OCI-LY7 (cell line): ENCODE measurements at regions not wholly inside any gene's neighbourhood (a gene's known extent, or its start where the extent isn't known, plus 50 kb on each side); places are given as distances from the start of the nearest gene placed in this dataset.
A peak's percentile ranks its signal among the peaks of the same experiment; 100 is the strongest.

Experiments used
- BruUV-seq: library from RNA; stranded (reverse); fragments of 400-500 nt; replicated peaks from 2 replicates; lab custom pipeline; 2021; lab: Mats Ljungman, UMichigan
- CTCF ChIA-PET: fragments of 300-600 bp; sonication (Branson Sonifier 250); formaldehyde crosslinking; loops from one replicate; lab custom pipeline; 2022; ENCODE audit warnings: antibody characterized with exemption; ENCODE audit not compliant: unreplicated experiment; lab: Charles Lee
- POLR2A ChIA-PET: fragments of 300-600 bp; sonication (Branson Sonifier 250); formaldehyde crosslinking; loops from one replicate; lab custom pipeline; 2022; ENCODE audit warnings: antibody characterized with exemption; lab: Charles Lee
- DNase-seq: peaks from one replicate; pipeline ENCODE4 v3.0.0-alpha.2; 2015; ENCODE audit warnings: low spot score
- H2AFZ ChIP-seq: fragments of 200-600 bp; sonication (generic), shearing (Covaris generic); 2 replicates; pipeline ENCODE4 v1.6.1; 2014; ENCODE audit warnings: mild to moderate bottlenecking, antibody characterized with exemption, low read length, moderate library complexity
- H3K27ac ChIP-seq: fragments of 200-600 bp; sonication (generic); 2 replicates; pipeline ENCODE4 v1.5.1; 2014; ENCODE audit warnings: mixed run types, low read depth, mild to moderate bottlenecking, moderate library complexity, low read length, inconsistent platforms; ENCODE audit not compliant: poor library complexity, severe bottlenecking
- H3K36me3 ChIP-seq: fragments of 200-600 bp; sonication (generic); 2 replicates; pipeline ENCODE4 v1.6.1; 2014; ENCODE audit warnings: mild to moderate bottlenecking, antibody characterized with exemption, low read length, moderate library complexity, mixed read lengths; ENCODE audit not compliant: insufficient read depth
- H3K4me1 ChIP-seq: fragments of 200-600 bp; sonication (generic); 2 replicates; pipeline ENCODE4 v1.5.1; 2014; ENCODE audit warnings: mild to moderate bottlenecking, low read length; ENCODE audit not compliant: insufficient read depth, poor library complexity, severe bottlenecking
- H3K4me2 ChIP-seq: fragments of 200-600 bp; sonication (generic); 2 replicates; pipeline ENCODE4 v1.6.1; 2014; ENCODE audit warnings: mild to moderate bottlenecking, low read length
- H3K4me3 ChIP-seq: fragments of 200-600 bp; sonication (generic); 2 replicates; pipeline ENCODE4 v1.5.1; 2014; ENCODE audit warnings: mild to moderate bottlenecking, low read depth, low read length; ENCODE audit not compliant: poor library complexity, severe bottlenecking
- H3K79me2 ChIP-seq: fragments of 200-600 bp; sonication (generic); 2 replicates; pipeline ENCODE4 v1.6.1; 2016; ENCODE audit warnings: low read depth, mild to moderate bottlenecking, low read length, moderate library complexity, mixed read lengths; ENCODE audit not compliant: insufficient read depth
- H3K9me2 ChIP-seq: fragments of 200-600 bp; sonication (generic); 2 replicates; pipeline ENCODE4 v1.6.1; 2016; ENCODE audit warnings: mild to moderate bottlenecking, low read length, mixed read lengths; ENCODE audit not compliant: insufficient read depth
- H3K9me3 ChIP-seq: fragments of 200-600 bp; sonication (generic); 2 replicates; pipeline ENCODE4 v1.6.1; 2014; ENCODE audit warnings: mild to moderate bottlenecking, mixed run types, low read length, mixed read lengths
- H4K20me1 ChIP-seq: fragments of 200-600 bp; sonication (generic); 2 replicates; pipeline ENCODE4 v1.6.1; 2014; ENCODE audit warnings: mild to moderate bottlenecking, antibody characterized with exemption, low read length, moderate library complexity, mixed read lengths; ENCODE audit not compliant: insufficient read depth
- EZH2phosphoT487 ChIP-seq: fragments of 200-600 bp; sonication (generic); IDR thresholded peaks from 2 replicates; pipeline ENCODE4 v1.6.1; 2018; ENCODE audit warnings: low read depth, borderline replicate concordance, mild to moderate bottlenecking, mixed run types, antibody characterized with exemption, low read length, moderate library complexity, mixed read lengths
- intact Hi-C: fragments of 100-400 bp; cut with micrococcal nuclease; formaldehyde crosslinking; loops from one replicate; pipeline ENCODE4 v1.10.0; 2022; ENCODE audit not compliant: unreplicated experiment
- TF ChIP-seq, protein P1 (sequence below): fragments of 200-600 bp; sonication (generic); conservative IDR thresholded peaks from 2 replicates; pipeline ENCODE4 v1.5.1; 2014; ENCODE audit warnings: mild to moderate bottlenecking, antibody characterized with exemption, low read length, moderate library complexity, mixed read lengths

DNA sequence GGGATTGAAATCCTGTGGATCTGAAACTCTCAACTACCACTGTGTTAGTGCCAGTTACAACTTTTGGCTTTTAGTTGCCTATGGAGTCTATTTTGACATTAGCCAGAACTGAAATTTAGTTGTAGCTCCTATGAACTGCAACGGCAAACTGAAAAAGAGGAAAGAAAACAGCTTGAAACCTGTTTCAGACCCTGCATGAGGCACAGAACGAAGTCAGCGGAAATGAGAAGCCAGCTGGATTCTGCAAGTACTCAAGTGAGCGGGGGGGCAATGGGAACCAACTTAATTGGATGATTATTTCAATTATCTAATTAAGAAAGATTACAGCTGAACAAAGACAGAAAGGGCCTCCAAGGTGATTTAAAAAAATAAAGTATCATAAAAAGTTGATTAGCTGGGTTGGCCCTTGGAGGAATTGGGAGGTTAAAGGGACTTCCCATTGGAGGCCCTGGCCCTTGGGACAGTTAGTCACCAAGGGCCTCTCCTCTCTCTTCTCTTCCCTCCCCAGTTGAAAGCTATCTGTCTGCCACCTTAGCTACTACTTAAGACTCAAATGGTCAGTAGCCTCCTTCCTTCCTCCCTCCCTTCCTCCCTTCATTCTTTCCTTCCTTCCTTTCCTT is 352.1 kb downstream of the SHQ1 start:
- CTCF ChIA-PET: interaction anchor here (0.6 kb wide), 1 partner anchor 24 kb away, joined by 3 read pairs; no protein-coding TSS in a partner anchor
- no TSS peak for BruUV-seq
- H3K36me3 ChIP-seq: no peaks in the 10 kb centered on the region
- POLR2A ChIA-PET: interaction anchor here (0.5 to 2.1 kb wide), 8 partner anchors 10 to 416 kb away, joined by 3 to 12 read pairs (median 4); no protein-coding TSS in a partner anchor
- intact Hi-C loops: no loop called here
- no peaks in the 10 kb centered on the region for H3K9me3 ChIP-seq
- TF ChIP-seq EZH2phosphoT487: no peak
- TF ChIP-seq, protein P1, sequence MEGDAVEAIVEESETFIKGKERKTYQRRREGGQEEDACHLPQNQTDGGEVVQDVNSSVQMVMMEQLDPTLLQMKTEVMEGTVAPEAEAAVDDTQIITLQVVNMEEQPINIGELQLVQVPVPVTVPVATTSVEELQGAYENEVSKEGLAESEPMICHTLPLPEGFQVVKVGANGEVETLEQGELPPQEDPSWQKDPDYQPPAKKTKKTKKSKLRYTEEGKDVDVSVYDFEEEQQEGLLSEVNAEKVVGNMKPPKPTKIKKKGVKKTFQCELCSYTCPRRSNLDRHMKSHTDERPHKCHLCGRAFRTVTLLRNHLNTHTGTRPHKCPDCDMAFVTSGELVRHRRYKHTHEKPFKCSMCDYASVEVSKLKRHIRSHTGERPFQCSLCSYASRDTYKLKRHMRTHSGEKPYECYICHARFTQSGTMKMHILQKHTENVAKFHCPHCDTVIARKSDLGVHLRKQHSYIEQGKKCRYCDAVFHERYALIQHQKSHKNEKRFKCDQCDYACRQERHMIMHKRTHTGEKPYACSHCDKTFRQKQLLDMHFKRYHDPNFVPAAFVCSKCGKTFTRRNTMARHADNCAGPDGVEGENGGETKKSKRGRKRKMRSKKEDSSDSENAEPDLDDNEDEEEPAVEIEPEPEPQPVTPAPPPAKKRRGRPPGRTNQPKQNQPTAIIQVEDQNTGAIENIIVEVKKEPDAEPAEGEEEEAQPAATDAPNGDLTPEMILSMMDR: no peak
- H3K79me2 ChIP-seq: no peaks in the 10 kb centered on the region
- no peak overlapping the region for H2AFZ ChIP-seq
- H3K9me2 ChIP-seq: no peaks in the 10 kb centered on the region
- no peaks in the 10 kb centered on the region for H3K4me1 ChIP-seq
- DNase-seq: peak; percentile 44
- H3K4me2 ChIP-seq: no peak overlapping the region; the same call in 1 of the 2 replicates
- no peak overlapping the region for H3K27ac ChIP-seq
- H3K4me3 ChIP-seq: no peak overlapping the region
- H4K20me1 ChIP-seq: no peaks in the 10 kb centered on the region

DNA sequence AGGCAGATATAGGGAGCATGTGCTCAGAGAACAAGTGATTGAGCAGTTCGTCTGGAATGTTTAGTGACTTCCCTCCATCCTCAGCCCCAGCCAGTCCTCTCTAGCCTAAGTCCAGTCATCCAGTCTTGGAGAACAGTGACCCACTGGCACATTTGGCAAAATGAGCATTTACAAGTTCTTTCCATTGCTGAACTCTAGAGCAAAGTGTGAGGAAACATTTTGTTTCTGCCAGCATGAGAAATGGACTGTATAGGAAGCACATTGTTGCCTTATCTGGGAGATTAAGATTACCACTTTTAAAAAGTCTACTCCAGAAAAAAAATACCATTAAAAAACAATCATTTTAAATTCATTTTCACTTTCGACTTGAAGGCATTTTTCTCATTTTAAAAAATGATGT is 353.6 kb downstream of the SHQ1 start:
- Histone ChIP-seq H3K4me1 (no peaks in the 10 kb centered on the region), H3K4me2 (no peak overlapping the region), H4K20me1 (no peaks in the 10 kb centered on the region), H3K36me3 (no peaks in the 10 kb centered on the region), H3K4me3 (no peak overlapping the region), H3K79me2 (no peaks in the 10 kb centered on the region), H3K9me3 (no peaks in the 10 kb centered on the region), H3K27ac (no peak overlapping the region), H2AFZ (no peak overlapping the region), H3K9me2 (no peaks in the 10 kb centered on the region)
- POLR2A ChIA-PET: interaction anchor here (0.9 kb wide), 1 partner anchor 64 kb away, joined by 3 read pairs; no protein-coding TSS in a partner anchor
- no peak for DNase-seq
- TF ChIP-seq, protein P1: no peak
- TF ChIP-seq EZH2phosphoT487: no peak
- intact Hi-C loops: no loop called here
- CTCF ChIA-PET: no interaction called here
- no TSS peak for BruUV-seq

DNA sequence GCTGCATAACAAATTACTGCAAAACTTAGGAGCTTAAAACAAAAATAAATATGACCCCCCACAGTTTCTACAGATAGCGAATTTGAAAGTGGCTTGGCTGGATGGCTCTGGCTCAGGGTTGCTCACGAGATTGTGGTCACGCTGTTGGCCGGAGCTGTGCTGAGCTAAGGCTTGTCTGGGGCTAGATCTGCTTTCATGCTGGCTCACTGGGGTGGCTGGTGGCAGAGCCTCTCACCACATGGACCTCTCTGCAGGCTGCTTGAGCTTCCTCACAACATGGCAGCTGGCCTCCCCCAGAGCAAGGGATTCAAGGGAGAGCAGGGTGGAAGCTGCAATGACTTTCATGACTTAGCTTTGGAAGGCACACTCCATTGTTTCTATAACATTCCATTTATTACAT is 354.1 kb downstream of the SHQ1 start:
- intact Hi-C loops: no loop called here
- no peaks in the 10 kb centered on the region for H3K9me3 ChIP-seq
- no peaks in the 10 kb centered on the region for H3K4me1 ChIP-seq
- H3K4me3 ChIP-seq: no peak overlapping the region
- no peaks in the 10 kb centered on the region for H3K79me2 ChIP-seq
- H3K9me2 ChIP-seq: no peaks in the 10 kb centered on the region
- POLR2A ChIA-PET: interaction anchor here (0.9 kb wide), 1 partner anchor 64 kb away, joined by 3 read pairs; no protein-coding TSS in a partner anchor
- TF ChIP-seq EZH2phosphoT487: no peak
- TF ChIP-seq, protein P1: no peak
- no peak overlapping the region for H2AFZ ChIP-seq
- H3K36me3 ChIP-seq: no peaks in the 10 kb centered on the region
- H3K4me2 ChIP-seq: no peak overlapping the region
- no peak for DNase-seq
- BruUV-seq: no TSS peak
- H4K20me1 ChIP-seq: no peaks in the 10 kb centered on the region
- no peak overlapping the region for H3K27ac ChIP-seq
- CTCF ChIA-PET: no interaction called here
